HEK293 (cell line): ENCODE measurements at regions not wholly inside any gene's neighbourhood (a gene's known extent, or its start where the extent isn't known, plus 50 kb on each side); places are given as distances from the start of the nearest gene placed in this dataset.

Source experiments
- CTCF ChIA-PET: fragments of 350-600 bp; formaldehyde crosslinking; extraction: SDS; loops from one replicate; lab custom pipeline; 2021; ENCODE audit warnings: antibody characterized with exemption; lab: Yijun Ruan, JAX
- POLR2A ChIA-PET: fragments of 300-600 bp; formaldehyde crosslinking; extraction: SDS; loops from one replicate; lab custom pipeline; 2020; ENCODE audit warnings: antibody characterized with exemption, inconsistent platforms; lab: Yijun Ruan, JAX
- H3K27ac ChIP-seq: fragments of 200-500 bp; sonication (Bioruptor generic); 2 replicates; pipeline ENCODE4 v1.5.1; 2014; ENCODE audit warnings: low read depth, low read length, control low read depth, inconsistent platforms; ENCODE audit errors: extremely low read depth
- H3K36me3 ChIP-seq, 2 experiments: fragments of 200-500 bp in 1 of 2; sonication (Bioruptor generic) in 1 of 2; 1 replicate in 1 of 2; 2 replicates in 1 of 2; pipeline ENCODE4 v1.5.1; 2014 to 2017; ENCODE audit warnings: inconsistent platforms in 2 of 2, low read length in 2 of 2; ENCODE audit not compliant: control insufficient read depth in 2 of 2, insufficient read depth in 1 of 2
- H3K4me1 ChIP-seq: fragments of 200-500 bp; sonication (Bioruptor generic); 2 replicates; pipeline ENCODE4 v1.5.1; 2014; ENCODE audit warnings: mild to moderate bottlenecking, low read length, inconsistent platforms; ENCODE audit not compliant: control insufficient read depth, insufficient read depth
- H3K4me3 ChIP-seq: 2 replicates; pipeline ENCODE4 v1.5.1; 2011; ENCODE audit warnings: low read depth, mild to moderate bottlenecking, control low read depth, low read length, moderate library complexity
- H3K9me3 ChIP-seq: fragments of 200-500 bp; sonication (Bioruptor generic); 2 replicates; pipeline ENCODE4 v1.5.1; 2014; ENCODE audit warnings: low read depth, low read length, inconsistent platforms; ENCODE audit not compliant: control insufficient read depth, insufficient read depth
- AEBP2 ChIP-seq: fragments of 450-650 bp; formaldehyde crosslinking; IDR thresholded peaks from 2 replicates; pipeline ENCODE4 v1.5.1; 2016; ENCODE audit warnings: missing biosample characterization, missing genetic modification characterization, borderline replicate concordance
- GLI4 ChIP-seq: fragments of 450-650 bp; formaldehyde crosslinking; IDR thresholded peaks from 2 replicates; pipeline ENCODE4 v1.5.1; 2016; ENCODE audit warnings: missing biosample characterization, missing genetic modification characterization
- GLIS2 ChIP-seq: fragments of 450-650 bp; formaldehyde crosslinking; IDR thresholded peaks from 2 replicates; pipeline ENCODE4 v1.5.1; 2016; ENCODE audit warnings: missing biosample characterization, missing genetic modification characterization
- KLF7 ChIP-seq: fragments of 450-650 bp; formaldehyde crosslinking; IDR thresholded peaks from 2 replicates; pipeline ENCODE4 v1.5.1; 2016; ENCODE audit warnings: missing biosample characterization, missing genetic modification characterization, borderline replicate concordance
- MYNN ChIP-seq: fragments of 450-650 bp; formaldehyde crosslinking; IDR thresholded peaks from 2 replicates; pipeline ENCODE4 v1.5.1; 2016; ENCODE audit warnings: missing biosample characterization, missing genetic modification characterization, borderline replicate concordance
- PRDM2 ChIP-seq: fragments of 450-650 bp; formaldehyde crosslinking; IDR thresholded peaks from 2 replicates; pipeline ENCODE4 v1.5.1; 2016; ENCODE audit warnings: missing biosample characterization, missing genetic modification characterization, borderline replicate concordance
- REST ChIP-seq: fragments of 450-650 bp; formaldehyde crosslinking; IDR thresholded peaks from 2 replicates; pipeline ENCODE4 v1.5.1; 2016; ENCODE audit warnings: missing biosample characterization, missing genetic modification characterization
- ZBTB26 ChIP-seq: fragments of 450-650 bp; formaldehyde crosslinking; optimal IDR thresholded peaks from 2 replicates; pipeline ENCODE3; 2016; ENCODE audit warnings: missing biosample characterization, mild to moderate bottlenecking, missing genetic modification characterization
- ZIC2 ChIP-seq: fragments of 450-650 bp; formaldehyde crosslinking; IDR thresholded peaks from 2 replicates; pipeline ENCODE4 v1.5.1; 2016; ENCODE audit warnings: missing biosample characterization, missing genetic modification characterization
- ZNF184 ChIP-seq: fragments of 450-650 bp; IDR thresholded peaks from 2 replicates; pipeline ENCODE4 v1.5.1; 2018; ENCODE audit warnings: missing biosample characterization, mild to moderate bottlenecking, missing genetic modification characterization
- ZNF211 ChIP-seq: fragments of 450-650 bp; formaldehyde crosslinking; IDR thresholded peaks from 2 replicates; pipeline ENCODE4 v1.5.1; 2016; ENCODE audit warnings: low read depth, missing biosample characterization, missing genetic modification characterization
- ZNF335 ChIP-seq: fragments of 450-650 bp; formaldehyde crosslinking; conservative IDR thresholded peaks from 2 replicates; pipeline ENCODE4 v1.5.1; 2016; ENCODE audit warnings: missing biosample characterization, missing genetic modification characterization
- ZNF48 ChIP-seq: fragments of 450-650 bp; formaldehyde crosslinking; IDR thresholded peaks from 2 replicates; pipeline ENCODE4 v1.5.1; 2016; ENCODE audit warnings: missing biosample characterization, missing genetic modification characterization
- ZNF501 ChIP-seq: fragments of 450-650 bp; formaldehyde crosslinking; IDR thresholded peaks from 2 replicates; pipeline ENCODE4 v1.5.1; 2016; ENCODE audit warnings: missing biosample characterization, missing genetic modification characterization
- ZNF510 ChIP-seq: fragments of 450-650 bp; formaldehyde crosslinking; IDR thresholded peaks from 2 replicates; pipeline ENCODE4 v1.5.1; 2018; ENCODE audit warnings: mild to moderate bottlenecking, missing genetic modification characterization, missing biosample characterization; ENCODE audit not compliant: insufficient replicate concordance
- ZNF549 ChIP-seq: fragments of 450-650 bp; IDR thresholded peaks from 2 replicates; pipeline ENCODE4 v1.5.1; 2018; ENCODE audit warnings: missing biosample characterization, missing genetic modification characterization, mild to moderate bottlenecking, inconsistent platforms, moderate library complexity
- ZNF660 ChIP-seq: fragments of 450-650 bp; IDR thresholded peaks from 2 replicates; pipeline ENCODE4 v1.5.1; 2018; ENCODE audit warnings: missing biosample characterization, mild to moderate bottlenecking, missing genetic modification characterization
- ZNF704 ChIP-seq: fragments of 450-650 bp; formaldehyde crosslinking; IDR thresholded peaks from 2 replicates; pipeline ENCODE4 v1.5.1; 2016; ENCODE audit warnings: missing biosample characterization, missing genetic modification characterization
- ZSCAN16 ChIP-seq: fragments of 450-650 bp; formaldehyde crosslinking; IDR thresholded peaks from 2 replicates; pipeline ENCODE4 v1.5.1; 2016; ENCODE audit warnings: missing biosample characterization, missing genetic modification characterization
- ZSCAN4 ChIP-seq: fragments of 450-650 bp; formaldehyde crosslinking; IDR thresholded peaks from 2 replicates; pipeline ENCODE4 v1.5.1; 2017; ENCODE audit warnings: missing biosample characterization, missing genetic modification characterization

- no peak for TF ChIP-seq PRDM2 (tag by site-specific recombination)
- TF ChIP-seq ZSCAN4 (tag by site-specific recombination): no peak
- TF ChIP-seq ZIC2: no peak
- no peak for TF ChIP-seq ZNF704
- no peak for TF ChIP-seq ZNF48 (tag by site-specific recombination)
- TF ChIP-seq ZNF184 (tag by site-specific recombination): no peak
- no peak for TF ChIP-seq ZNF335 (tag by site-specific recombination)
- no peak for TF ChIP-seq AEBP2 (tag by site-specific recombination)
- no peak for TF ChIP-seq REST (tag by site-specific recombination)
- no peak for TF ChIP-seq ZNF501 (tag by site-specific recombination)
Measured at GRCh38 chr4:117664706-117665444, 369.4 kb upstream of the NDST3 start (continued).

- Histone ChIP-seq H3K27ac (no peak overlapping the region), H3K36me3 (no peaks in the 10 kb centered on the region), H3K4me3 (no peak overlapping the region), H3K9me3 (no peaks in the 10 kb centered on the region), H3K4me1 (no peaks in the 10 kb centered on the region)
- ChIA-PET POLR2A (no interaction called here), CTCF (no interaction called here)
- TF ChIP-seq ZSCAN16 (tag by site-specific recombination) (no peak), ZNF549 (tag by site-specific recombination) (no peak), ZNF704 (no peak), GLIS2 (tag by site-specific recombination) (no peak), GLI4 (tag by site-specific recombination) (no peak), KLF7 (tag by site-specific recombination) (no peak), ZNF660 (tag by site-specific recombination) (no peak), ZBTB26 (no peak), ZNF510 (tag by site-specific recombination) (no peak), MYNN (tag by site-specific recombination) (no peak), ZNF211 (no peak)
Measured at GRCh38 chr4:117676153-117676552, 358.1 kb upstream of the NDST3 start.
